ENCODE measurements at regions not wholly inside any gene's neighbourhood (a gene's known extent, or its start where the extent isn't known, plus 50 kb on each side); places are given as distances from the start of the nearest gene placed in this dataset.

DNA sequence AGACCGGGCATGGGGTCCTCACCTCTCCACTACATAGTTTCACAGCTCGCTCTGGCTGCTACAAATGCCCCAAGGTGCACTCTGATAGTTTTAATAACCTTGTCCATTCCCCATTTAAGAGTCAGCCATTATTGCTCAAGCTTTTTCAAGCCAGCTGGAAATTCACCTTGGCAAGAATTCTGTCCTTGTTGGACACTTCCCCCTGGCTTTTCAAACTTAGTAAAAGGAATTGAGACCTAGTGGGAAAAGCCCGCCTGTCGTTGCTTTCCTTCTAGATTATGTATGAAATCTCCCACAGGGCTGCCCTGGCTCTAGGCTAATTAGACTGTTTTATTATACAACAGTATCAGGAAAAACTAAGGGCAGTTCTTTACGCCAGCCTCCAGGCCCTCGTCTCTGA lies 293.7 kb upstream of the GADL1 start:
- TF ChIP-seq CEBPB (IDR thresholded peaks at IDR 0.05; ENCODE audit: low read depth, low read length) (no peak), NFE2L2 (IDR thresholded peaks at IDR 0.05; ENCODE audit: low read depth, low read length) (no peak), POLR2A (IDR thresholded peaks at IDR 0.05; ENCODE audit: low read depth, low read length) (no peak), BHLHE40 (IDR thresholded peaks at IDR 0.05; ENCODE audit: low read depth, low read length) (no peak), FOS (IDR thresholded peaks at IDR 0.05; ENCODE audit: low read depth, low read length) (no peak), SMC3 (IDR thresholded peaks at IDR 0.05; ENCODE audit: low read depth, low read length) (no peak), RAD21 (IDR thresholded peaks at IDR 0.05; ENCODE audit: low read length) (no peak), MAFK (IDR thresholded peaks at IDR 0.05; ENCODE audit: low read depth, low read length) (no peak)
- TF ChIP-seq, protein P1, sequence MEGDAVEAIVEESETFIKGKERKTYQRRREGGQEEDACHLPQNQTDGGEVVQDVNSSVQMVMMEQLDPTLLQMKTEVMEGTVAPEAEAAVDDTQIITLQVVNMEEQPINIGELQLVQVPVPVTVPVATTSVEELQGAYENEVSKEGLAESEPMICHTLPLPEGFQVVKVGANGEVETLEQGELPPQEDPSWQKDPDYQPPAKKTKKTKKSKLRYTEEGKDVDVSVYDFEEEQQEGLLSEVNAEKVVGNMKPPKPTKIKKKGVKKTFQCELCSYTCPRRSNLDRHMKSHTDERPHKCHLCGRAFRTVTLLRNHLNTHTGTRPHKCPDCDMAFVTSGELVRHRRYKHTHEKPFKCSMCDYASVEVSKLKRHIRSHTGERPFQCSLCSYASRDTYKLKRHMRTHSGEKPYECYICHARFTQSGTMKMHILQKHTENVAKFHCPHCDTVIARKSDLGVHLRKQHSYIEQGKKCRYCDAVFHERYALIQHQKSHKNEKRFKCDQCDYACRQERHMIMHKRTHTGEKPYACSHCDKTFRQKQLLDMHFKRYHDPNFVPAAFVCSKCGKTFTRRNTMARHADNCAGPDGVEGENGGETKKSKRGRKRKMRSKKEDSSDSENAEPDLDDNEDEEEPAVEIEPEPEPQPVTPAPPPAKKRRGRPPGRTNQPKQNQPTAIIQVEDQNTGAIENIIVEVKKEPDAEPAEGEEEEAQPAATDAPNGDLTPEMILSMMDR (conservative IDR thresholded peaks at IDR 0.05; ENCODE audit: low read depth, low read length): no peak

Data from IMR-90 (cell line).